ENCODE measurements at regions not wholly inside any gene's neighbourhood (a gene's known extent, or its start where the extent isn't known, plus 50 kb on each side); places are given as distances from the start of the nearest gene placed in this dataset.
"Not testable (repeated sequence)": the region's sequence is repeated elsewhere in the genome, so short reads cannot be mapped to it uniquely, and the experiment has no call there.

DNA sequence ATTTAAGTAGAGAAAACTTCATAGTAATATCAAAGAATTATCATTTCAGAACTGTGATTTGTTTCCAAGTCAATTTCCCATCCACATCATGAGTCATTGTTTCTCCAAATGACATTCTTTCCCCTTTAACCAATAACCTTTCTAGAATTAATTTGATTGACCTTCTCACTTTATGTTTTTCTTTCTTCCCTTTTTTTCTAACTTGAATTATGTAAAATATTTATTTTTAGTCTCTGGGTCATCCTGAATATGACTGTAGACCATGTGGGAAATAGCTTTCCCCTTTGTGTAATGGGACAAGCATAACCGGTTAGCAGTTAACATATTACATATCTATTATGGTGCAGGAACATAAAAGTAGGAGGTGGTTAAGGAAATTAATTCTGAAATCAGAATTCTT, 291.1 kb downstream of the GJA1 start:
- DNase-seq (ENCODE audit: extremely low read depth in 1 of 11, low read depth in 9 of 11, low spot score in 4 of 11) = no peak

DNA sequence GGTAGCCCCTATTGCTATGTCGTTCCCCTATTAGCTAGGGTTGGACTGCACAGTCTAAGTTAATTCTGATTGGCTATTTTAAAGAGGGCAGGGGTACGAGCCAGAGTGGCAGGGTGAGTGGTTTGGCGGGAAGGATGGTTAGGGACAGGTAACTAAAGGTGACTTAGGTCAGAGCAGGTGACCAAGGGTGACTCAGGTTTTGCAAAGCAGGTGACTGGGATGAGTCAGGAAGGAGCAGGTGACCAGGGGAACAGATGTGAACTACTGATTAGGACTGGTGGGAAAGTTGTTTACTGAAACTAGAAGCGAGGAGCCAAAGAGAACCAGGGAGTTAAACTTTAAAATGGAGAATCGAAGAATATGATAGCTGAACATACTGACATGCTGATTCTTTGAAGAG, 295.2 kb downstream of the GJA1 start:
- DNase-seq (ENCODE audit: extremely low read depth in 1 of 11, low read depth in 9 of 11, low spot score in 4 of 11) = no peak

DNA sequence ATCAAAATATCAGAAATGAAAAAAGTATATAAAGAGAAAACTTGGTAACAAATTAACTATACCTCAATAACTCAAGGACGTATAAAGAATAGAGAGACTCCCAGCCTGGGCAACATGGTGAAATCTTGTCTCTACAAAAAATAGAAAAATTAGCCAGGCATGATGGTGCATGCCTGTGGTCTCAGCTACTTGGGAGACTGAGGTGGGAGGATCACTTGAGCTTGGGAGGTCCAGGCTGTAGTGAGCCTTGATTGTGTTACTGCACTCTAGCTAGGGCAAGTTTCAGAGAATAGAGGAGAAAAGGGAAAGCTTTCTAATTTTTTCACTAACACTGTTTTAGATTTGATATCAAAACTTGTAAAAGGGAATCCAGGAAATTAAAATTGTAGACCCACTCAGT, 295.9 kb downstream of the GJA1 start:
- no peak for DNase-seq (ENCODE audit: extremely low read depth in 1 of 11, low read depth in 9 of 11, low spot score in 4 of 11)

DNA sequence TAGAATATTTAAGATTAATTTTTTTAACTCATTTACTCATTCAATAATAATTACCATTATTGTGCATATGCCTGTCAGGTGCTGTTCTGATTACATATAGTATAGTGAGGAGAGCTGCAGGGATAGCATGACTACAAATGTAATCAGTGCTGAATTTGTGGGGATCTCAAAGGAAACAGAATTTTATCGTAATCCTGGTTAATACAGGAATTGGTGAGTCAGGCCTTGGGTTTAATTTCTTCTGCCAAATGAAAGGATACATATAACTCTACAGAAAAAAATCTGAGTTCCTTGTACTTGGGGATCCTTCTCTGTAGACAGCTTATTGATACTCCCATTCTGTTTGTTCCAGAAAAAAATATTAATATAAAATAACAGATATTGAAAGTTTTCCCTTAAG, 297.2 kb downstream of the GJA1 start:
- DNase-seq (ENCODE audit: extremely low read depth in 1 of 11, low read depth in 9 of 11, low spot score in 4 of 11) = no peak

DNA sequence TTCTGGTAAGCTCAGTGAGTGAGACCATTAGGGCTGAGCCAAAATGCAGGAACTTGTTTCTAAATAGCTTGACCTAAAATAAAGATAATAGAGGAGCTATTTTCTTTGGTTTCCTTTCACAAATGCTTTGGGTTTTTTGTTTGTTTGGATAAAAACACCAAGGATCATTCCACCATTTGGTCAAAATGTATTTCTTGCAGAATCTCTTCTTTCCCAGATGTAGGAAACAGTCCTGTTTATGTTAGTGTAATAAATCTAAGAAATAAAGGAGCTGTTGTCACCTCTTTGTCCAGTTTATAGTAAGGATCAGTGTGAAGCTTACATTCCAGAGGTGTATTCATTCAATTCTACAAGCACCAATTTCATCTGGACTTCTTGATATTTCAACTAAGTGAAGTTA, 297.8 kb downstream of the GJA1 start:
- DNase-seq (ENCODE audit: extremely low read depth in 1 of 11, low read depth in 9 of 11, low spot score in 4 of 11) = peak in 2 of 11 donors; percentile 2 to 3

DNA sequence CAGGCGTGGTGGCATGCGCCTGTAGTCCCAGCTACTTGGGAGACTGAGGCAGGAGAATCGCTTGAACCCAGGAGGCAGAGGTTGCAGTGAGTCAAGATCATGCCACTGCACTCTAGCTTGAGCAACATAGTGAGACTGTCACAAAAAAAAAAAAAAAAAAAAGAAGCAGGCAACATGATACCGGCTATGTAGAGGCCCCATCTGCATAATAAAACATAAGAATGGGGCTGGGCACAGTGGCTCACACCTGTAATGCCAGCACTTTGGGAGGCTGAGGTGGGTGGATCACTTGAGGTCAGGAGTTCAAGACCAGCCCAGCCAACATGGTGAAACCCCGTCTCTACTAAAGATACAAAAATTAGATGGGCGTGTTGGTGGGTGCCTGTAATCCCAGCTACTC, 304.7 kb downstream of the GJA1 start:
- DNase-seq (ENCODE audit: extremely low read depth in 1 of 11, low read depth in 9 of 11, low spot score in 4 of 11) = not testable (repeated sequence)

DNA sequence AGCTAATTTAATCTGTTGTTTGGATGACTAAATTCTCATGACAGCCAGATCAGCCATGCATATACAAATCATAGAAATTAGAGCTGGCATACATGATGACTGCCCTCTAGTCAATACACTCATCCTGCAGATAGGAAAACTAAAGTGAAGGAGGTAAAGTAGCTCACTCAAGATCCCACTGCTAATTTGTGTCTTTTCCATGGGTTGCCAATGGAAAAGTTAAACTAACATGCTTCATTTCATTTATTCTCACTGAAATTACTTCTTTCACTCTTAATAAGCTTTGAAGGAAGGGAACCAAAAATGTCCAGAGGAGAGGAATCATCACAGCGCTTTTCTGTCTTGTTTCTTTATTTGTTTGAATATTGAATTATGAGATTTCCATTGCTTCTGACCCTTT, 308.2 kb downstream of the GJA1 start:
- DNase-seq (ENCODE audit: extremely low read depth in 1 of 11, low read depth in 9 of 11, low spot score in 4 of 11) = no peak

DNA sequence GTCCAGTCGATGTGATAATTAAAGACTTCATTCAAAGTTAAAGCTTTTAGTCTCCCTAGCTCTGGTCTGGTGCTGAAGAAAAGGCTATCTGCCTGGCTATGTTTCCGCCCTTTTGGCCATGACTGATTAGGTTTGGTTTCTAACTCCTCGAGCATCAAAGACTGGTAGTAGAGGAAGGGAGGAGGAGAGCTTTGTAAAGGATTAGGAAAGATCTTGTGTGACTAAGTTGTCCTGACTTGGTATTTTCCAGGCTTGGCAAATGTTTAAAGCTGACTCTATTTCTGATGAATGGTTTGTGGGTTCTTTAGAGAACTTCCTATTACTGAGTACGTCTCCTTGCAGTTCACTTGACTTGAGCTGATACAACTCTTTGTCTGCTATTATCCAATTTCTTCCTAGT, 312.9 kb downstream of the GJA1 start:
- DNase-seq (ENCODE audit: extremely low read depth in 1 of 11, low read depth in 9 of 11, low spot score in 4 of 11) = no peak

DNA sequence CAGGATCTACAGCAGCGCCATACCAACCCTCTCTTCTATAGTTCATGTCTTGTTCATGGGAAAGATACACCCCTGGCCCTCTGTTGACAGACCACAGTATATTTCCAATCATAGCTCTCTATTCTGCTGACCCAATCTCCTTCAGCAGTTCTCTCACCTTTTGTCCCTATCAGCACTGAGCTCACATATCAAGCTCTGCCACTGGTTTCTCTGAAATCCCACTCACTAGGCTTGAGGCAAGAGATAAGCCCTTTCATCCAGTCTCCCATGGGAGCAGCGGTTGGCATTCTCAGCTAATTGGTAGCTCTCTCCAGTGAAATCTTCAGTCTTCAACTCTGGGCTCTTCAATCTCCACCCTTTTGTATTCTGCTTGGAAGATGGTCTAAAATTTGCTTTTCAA, 313.4 kb downstream of the GJA1 start:
- no peak for DNase-seq (ENCODE audit: extremely low read depth in 1 of 11, low read depth in 9 of 11, low spot score in 4 of 11)

DNA sequence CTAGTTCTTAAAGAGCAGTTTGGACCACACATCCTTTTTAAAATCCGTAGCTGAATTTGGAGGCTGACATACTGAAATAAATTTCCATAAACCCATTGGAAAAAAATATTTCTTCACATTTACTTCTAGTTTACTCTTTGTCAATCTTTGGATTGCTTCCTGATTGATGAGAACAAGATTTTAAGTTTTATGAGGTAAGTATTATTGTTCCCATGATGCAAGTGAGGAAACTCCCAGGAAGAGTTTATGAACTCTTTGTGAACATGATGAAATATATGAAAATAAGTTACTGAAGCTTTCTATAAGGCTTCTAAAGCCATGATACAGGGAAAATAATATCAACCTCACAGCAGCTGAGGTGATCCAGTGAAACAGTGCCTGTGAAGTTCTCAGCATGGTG, 320.0 kb downstream of the GJA1 start:
- DNase-seq (ENCODE audit: extremely low read depth in 1 of 11, low read depth in 9 of 11, low spot score in 4 of 11) = no peak

DNA sequence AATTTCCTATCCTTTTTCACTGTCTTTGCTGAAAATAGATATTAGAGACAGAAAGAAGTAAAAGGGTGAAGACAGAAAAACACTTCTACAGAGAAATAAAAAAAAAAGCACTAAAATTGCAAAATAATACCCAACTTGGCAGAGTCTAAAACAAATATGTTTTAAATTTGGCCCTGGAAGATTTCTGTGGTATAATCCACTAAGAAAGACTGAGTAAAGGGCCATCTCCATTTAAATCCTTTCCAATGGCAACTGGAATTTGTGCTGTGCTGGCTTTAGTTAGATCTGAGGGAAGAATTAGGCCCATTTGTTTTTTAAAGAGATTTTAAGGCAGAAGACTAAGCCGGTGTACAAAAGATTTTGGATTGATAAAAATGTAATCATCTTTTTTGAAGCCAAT, 321.2 kb downstream of the GJA1 start:
- DNase-seq (ENCODE audit: extremely low read depth in 1 of 11, low read depth in 9 of 11, low spot score in 4 of 11) = no peak

DNA sequence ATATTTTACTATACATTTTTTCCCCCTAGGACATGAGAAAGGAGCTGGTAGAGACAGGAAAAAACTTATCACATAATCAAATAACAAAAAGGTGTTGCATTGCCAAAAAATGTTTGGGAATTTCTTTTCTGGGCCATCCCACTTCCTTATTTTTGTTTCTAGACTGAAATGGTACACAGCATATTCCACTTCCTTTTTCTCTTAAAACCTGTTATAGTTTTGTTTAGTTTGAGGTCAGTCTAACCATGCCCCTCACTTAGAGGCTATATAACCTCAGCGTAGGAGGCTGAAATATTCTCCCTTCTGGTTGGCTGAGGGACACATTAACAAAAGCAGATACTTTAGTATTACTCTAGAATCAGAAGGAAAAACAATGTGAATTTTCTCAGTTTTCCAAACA, 323.9 kb downstream of the GJA1 start:
- no peak for DNase-seq (ENCODE audit: extremely low read depth in 1 of 11, low read depth in 9 of 11, low spot score in 4 of 11)

DNA sequence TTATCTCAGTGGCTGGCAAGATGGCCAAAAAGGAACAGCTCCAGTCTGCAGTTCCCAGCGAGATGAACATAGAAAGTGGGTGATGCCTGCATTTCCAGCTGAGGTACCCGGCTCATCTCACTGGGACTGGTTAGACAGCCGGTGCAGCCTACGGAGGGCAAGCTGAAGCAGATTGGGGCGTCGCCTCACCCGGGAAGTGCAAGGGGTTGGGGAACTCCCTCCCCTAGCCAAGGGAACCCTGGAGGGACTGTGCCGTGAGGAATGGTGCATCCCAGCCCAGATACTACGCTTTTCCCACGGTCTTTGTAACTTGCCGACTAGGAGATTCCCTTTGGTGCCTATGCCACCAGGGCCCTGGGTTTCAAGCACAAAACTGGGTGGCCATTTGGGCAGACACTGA, 324.7 kb downstream of the GJA1 start:
- no peak for DNase-seq (ENCODE audit: extremely low read depth in 1 of 11, low read depth in 9 of 11, low spot score in 4 of 11)

DNA sequence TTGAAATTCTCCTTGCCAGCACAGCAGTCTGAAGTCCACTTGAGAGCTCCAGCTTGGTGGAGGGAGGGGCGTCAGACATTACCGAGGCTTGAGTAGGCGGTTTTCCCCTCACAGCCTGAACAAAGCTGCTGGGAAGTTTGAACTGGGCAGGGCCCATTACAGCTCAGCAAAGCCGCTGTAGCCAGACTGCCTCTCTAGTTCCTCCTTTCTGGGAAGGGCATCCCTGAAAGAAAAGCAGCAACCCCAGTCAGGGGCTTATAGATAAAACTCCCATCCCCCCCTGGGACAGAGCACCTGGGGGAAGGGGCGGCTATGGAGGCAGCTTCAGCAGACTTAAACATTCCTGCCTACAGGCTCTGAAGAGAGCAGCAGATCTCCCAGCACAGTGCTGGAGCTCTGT, 325.3 kb downstream of the GJA1 start:
- DNase-seq (ENCODE audit: extremely low read depth in 1 of 11, low read depth in 9 of 11, low spot score in 4 of 11) = no peak

DNA sequence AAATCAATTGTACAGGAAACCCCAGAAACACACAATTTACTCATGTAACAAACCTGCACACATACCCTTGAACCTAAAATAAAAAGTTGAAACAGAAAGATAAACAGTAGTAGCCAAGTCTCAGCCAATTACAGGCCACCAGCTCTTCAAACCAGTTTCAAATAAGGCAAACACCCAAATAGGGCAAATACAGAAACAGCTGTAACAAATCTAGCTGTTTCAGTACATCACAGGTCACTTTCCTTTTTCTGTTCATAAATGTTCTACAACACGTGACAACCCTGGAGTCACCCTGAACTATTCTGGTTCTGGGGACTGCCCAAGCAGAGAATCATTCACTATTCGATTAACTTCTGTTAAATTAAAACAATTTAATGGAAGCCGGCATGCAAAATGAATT, 329.0 kb downstream of the GJA1 start:
- no peak for DNase-seq (ENCODE audit: extremely low read depth in 1 of 11, low read depth in 9 of 11, low spot score in 4 of 11)

DNA sequence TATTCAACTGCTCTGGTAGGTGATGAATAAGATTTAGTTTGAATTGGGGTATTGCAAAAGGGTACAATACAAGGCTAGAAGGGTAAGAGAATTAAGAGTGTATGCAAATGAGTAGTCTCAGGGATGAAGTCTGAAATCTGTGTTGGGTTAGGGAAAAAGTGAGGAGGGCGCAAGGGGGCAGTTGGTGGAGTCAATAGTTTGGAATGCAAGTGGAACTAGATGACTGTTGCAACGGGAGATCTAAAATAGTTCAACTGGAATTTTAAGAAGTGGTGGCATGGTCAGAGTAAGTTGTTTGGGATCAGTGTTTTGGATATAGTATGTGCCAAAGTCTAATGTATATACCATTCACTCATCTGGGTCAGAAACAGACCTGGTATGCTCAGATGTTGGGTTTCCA, 329.6 kb downstream of the GJA1 start:
- no peak for DNase-seq (ENCODE audit: extremely low read depth in 1 of 11, low read depth in 9 of 11, low spot score in 4 of 11)

DNA sequence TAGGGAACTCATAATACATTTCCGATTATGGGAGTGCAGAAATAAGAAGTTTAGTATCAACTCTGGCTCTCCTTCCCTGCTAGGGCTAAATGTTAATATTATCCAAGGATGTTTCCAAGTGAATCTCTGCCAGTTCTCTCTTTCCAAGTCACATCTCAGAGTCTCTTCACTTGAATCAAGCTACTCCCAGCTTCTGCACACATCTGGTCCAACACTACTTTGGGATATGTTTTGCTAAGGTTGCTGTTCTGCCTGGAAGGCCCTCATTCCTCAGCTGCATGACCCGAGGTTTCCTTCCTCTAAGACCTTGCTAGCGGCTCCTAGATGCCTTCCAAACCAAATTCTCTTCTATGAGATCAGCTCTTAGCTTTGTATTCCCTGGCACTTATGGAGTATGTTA, 331.8 kb downstream of the GJA1 start:
- no peak for DNase-seq (ENCODE audit: extremely low read depth in 1 of 11, low read depth in 9 of 11, low spot score in 4 of 11)

DNA sequence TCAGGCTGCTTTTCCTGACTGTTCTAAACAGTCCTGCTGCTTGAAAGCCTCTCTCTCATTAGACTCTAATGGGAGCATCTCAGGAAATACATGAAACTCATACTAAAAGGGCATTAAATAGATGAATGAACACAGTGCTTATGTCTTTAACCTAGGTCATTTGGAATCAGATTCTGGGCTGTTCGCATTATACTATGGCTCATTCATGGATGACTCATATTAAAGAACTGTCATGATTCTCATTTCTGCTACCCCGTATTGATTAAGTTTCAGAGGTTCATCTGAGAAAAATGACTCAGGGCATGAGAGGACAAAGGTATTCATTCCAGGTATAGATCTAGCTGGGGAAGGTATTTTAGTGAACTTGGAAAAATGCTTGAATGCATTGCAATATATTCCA, 335.5 kb downstream of the GJA1 start:
- no peak for DNase-seq (ENCODE audit: extremely low read depth in 1 of 11, low read depth in 9 of 11, low spot score in 4 of 11)

DNA sequence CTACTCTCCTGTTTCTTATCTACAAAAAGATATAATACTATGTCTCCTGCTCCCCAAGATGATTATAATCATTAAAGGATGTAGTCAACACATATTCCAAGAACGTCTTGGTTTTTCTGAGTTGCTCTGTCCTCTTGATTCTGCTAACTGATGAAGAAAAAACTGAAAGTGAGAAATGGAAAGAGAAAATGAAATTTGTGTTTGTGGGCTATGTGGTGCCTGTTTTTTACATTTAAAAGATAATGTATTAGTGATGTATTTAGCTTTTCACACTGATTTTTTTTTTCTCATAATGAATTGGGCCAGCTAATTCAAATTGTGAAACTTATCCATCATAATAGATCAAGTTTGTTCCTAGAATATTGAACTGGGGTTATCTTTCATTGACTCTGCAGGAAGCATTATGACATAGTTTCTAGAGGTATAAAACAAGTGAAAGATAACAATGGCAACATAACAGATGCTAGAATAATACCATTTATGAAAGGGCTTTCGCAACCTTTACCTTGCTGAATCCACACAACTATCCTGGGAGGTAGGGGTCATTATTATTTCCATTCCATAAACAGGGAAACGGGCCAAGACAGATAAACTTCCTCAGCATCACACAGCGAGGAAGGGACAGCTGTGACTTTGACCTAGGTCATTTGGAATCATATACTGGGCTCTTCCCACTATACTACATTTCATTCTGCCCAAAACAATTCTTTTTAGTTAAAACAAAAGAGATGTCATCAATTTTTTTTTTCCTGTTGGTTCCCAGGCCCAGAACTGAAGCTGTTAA, 336.7 kb downstream of the GJA1 start:
- peak in 2 of 11 donors; percentile 2 to 4 for DNase-seq (ENCODE audit: extremely low read depth in 1 of 11, low read depth in 9 of 11, low spot score in 4 of 11)

DNA sequence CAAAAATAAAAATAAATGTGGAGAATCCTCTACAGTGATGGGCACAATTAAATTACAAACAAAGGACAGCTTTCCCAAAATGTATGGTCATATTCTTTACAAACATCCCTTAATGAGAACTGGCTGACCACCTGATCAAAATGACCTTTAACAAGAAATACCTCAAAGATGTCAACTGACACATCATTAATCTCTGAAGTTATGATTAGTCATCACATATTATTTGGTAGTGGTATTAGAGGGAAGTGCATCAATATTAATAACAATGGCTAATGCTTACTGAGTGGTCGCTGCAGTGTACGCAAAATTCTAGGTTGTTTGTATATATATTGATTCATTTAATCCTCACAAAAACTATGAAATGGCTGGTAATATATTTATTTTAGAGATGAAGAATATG, 340.6 kb downstream of the GJA1 start:
- no peak for DNase-seq (ENCODE audit: extremely low read depth in 1 of 11, low read depth in 9 of 11, low spot score in 4 of 11)

Data from renal cortex interstitium (tissue), 11 donors.